NCI-H1930 (cell line): ENCODE measurements at regions not wholly inside any gene's neighbourhood (a gene's known extent, or its start where the extent isn't known, plus 50 kb on each side); places are given as distances from the start of the nearest gene placed in this dataset.
"Not testable (repeated sequence)": the region's sequence is repeated elsewhere in the genome, so short reads cannot be mapped to it uniquely, and the experiment has no call there.

Experiments
- DNase-seq, 2 experiments: peaks; one replicate each; lab custom pipeline; 2025; lab: John Stamatoyannopoulos, UW

DNA sequence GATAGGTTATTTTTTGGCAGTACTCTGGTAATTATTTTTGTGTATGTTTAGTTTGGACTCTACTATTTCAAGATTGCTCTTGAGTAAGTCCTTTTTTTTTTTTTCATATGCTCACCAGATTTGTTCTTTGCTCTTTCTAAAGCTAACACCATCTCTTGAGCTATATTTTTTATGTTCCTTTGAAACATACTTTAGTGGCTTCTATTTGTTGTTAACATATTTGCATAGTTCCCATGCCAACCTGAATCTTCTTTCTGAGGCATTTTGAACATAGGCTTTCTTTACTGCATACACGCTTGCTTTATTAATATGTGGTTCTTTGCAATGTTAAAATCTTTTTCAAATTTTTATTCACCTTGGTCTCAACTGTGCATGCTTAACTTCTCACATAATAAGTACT lies 1644.9 kb downstream of the SUCLG1 start:
- DNase-seq: no peak

DNA sequence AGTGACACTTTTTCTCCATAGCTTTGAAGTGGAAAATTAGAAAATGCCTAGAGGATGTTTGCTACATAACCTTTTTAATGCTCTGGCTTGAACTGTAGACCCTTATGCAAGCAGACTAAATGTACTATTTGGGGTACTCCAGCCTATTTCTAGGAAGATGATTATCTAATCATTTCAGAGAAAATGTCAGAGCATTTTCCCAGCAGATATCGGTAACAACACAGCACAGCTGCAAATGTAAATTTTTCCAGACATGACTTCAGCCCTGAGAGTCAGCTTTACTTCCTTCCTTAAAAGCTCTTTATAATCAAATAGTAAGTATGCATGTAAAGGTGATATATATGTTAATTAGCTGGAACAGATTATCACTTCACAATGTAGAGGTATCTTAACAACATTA lies 1647.1 kb downstream of the SUCLG1 start:
- no peak for DNase-seq

DNA sequence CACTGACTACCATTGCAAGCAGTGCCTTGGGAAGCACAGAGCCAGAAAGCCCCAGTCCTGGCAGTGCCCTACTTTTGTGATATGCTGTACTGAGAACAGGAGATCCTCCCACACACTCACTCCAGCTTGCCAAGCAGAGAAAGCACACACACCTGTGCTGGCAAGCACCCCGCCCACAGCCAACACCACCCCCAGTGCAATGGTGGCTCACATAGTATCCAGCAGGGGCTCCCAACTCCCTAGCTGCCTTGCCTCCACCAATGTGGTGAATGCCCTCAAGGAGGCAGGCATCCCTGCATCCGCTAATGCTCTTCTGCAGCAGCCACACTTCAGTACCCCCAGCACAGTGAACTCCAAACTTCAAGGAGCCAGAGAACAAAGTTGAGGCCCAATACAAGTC lies 1655.8 kb downstream of the SUCLG1 start:
- DNase-seq: no peak

DNA sequence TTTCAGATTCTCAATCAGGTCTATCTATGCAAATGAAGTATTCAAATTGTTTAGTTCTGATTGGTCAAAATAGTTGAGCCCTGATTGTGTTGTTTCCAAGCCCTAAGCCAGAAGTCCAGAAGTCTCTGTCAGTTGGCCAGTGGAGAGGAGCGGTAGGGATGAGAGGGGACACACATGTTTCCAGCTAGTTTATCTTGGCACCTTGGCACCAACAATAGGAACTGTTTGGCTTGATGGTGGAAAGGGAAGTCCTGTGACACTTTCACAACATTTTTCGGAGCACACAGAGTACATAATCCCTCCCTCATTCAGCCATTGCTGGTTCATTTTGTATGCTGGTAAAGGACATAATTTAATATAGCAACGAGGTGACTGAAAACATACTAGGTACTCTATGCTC lies 1661.6 kb downstream of the SUCLG1 start:
- DNase-seq: no peak

DNA sequence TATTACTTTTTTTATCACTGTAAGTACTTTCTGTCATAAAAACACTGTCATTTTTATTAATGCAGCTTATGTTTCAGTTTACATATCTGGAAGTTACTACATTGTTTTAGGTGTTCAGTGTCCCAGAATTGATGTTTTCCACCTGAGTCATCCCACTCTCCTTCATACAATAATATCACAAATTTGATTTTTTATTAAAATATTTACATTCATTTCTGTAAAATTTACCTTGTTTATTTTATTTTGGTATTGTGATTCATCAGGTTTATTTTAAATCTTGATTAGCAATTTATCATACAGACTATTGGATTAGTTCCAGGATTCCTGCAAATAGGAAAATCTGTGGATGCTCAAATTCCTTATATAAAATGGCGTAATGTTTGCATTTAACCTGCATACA lies 1662.9 kb downstream of the SUCLG1 start:
- no peak for DNase-seq

DNA sequence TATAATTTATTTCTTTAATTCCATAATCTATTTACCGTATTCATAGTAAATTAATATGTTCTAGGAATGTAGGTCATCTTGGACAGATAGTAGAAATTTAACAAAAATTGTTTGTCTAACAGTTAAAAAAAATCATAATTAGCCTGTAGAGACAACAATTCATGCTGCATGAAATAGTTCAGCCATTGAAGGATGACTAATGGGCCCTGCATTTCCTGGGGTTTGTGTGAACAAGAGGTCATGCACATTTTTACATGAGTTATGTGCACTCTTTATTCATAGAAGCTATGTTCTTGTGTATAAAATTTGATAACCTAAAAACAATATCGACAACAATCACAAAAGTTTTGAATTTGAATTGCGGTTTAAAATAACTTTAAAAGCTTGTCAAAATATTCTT lies 1663.6 kb downstream of the SUCLG1 start:
- DNase-seq: no peak

DNA sequence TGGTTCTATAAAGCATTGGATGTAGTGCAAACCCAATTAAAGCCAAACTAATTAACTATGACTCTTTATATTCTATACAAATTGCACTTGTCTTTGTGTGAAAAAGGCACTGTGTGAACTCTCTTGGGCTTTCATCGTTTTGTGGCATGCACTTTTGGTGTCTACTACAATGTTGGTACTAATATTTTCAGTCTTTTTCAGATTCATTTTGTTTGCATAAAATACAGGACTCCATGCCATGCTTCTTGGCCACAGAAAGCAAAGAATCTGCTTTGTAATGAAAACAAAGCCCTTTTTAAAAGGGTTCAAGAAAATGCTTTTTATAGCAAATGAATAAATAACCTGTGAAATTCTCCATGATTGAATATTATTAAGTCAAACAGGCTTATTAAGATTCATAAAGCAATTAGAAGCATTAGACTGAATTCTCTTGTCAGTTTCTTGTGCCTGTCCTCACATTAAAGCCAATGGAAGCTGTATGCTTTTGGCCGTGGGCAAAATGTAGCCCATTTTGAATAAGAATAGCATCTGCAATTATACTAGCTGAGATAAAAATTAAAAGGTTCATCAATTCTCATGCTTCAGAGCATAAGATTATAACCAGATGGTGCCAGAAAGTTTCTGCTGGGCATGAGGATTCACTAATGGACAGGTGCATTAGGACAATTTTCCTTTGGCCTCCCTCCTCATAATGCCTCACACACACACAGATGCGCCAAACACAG lies 1665.2 kb downstream of the SUCLG1 start:
- no peak for DNase-seq

DNA sequence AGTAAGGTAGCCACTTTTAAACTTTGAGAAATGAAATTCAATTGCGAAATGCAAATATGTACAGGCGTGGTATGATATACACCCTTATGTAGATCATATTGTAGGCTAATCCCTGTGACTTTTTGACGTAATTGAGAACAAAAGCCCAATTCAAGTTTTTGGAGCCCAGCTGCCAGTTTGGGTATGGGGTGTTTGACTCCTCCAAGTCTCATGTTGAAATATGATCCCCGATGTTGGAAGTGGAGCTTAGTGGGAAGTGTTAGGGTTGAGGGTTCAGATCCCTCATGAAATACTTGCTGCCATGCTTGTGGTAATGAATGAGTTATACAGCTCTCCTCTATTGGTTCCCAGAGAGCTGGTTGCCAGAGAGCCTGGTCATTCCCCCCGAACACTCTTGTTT lies 1666.8 kb downstream of the SUCLG1 start:
- DNase-seq: no peak

DNA sequence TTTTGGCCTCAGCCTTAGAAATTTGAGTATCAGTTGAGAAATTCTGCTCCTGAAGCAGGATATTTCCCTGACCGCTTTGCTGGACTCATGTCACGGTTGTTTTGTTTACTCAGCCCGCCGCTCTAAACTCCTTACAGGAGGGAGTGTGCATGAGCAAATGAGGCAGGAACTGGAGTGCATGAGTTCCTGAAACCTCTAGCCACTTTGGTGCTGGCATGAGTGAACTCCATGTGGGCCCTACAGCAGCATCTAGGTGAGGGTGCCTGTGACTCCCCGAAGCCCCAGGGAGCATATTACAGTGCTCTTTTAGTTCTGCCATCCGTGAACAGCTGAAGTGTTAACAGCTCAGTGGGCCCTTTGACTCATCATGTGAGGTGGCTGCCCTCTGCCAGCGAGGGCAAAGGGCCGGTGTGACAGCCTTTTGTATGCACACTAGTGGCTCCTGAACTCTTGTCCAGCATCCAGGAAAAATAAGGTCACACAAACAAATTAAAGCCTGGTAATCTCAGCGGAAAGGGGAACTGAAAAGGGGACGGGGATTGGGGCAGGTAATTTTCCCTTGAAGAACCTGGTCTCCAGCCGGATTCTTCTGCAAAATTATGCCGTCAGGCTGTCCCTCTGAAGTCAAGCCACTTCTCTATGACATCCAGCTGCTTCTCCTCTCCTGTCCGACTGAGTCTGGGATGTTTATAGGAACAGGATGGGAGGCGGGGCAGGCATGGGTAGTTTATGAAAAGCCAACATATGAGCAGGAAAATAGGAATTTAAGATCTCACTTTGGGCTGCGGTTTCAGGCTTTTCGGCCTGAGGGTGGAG lies 1668.7 kb downstream of the SUCLG1 start:
- DNase-seq: no peak

DNA sequence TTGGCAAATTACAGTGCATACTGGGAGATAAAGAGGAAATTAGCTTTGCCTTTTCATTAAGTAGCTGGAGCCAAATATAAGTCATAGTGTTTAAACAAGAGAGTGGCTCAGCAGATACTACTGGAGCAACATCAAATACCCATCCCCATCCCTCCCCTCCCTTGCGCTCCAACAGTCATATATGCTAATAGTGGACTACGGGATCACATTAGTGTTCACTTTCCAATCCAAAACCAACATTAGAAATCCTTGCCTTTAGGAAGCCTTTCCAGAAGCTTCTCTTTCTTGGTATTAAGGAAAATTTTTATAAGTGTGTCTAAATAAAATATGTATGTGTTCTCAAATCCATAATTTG lies 1669.3 kb downstream of the SUCLG1 start:
- no peak for DNase-seq

DNA sequence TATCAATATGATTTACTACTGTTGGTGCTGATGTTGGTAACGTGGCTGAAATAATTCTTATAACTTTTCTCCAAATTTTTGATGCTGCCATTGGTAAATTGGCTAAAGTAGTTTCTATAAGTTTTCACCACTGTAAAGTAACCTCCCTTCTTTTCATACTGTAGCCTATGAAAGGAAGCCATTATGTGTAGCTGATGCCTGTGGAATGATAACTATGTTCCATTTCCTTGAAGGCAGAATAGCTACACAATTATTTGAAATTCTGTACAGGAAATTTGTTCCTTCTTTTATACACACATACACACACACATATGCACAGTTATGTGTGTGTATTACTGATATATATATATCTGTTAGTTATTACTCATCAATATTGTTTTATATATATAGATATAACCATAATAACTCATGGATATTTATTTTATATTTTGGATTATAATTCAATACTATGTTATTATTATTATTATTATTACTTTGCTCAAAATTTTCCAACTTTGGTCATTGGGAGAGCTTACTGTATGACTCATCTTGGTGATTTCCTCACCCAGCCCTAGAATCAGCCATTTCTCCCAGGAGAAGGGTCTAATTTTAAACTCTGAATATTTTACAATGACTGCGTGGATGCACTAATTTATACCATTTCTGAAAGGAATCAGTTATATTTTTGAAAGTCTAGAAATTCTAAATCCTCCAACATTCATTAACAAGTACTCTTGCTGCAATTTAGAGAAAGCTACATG lies 1677.7 kb downstream of the SUCLG1 start:
- no peak for DNase-seq

DNA sequence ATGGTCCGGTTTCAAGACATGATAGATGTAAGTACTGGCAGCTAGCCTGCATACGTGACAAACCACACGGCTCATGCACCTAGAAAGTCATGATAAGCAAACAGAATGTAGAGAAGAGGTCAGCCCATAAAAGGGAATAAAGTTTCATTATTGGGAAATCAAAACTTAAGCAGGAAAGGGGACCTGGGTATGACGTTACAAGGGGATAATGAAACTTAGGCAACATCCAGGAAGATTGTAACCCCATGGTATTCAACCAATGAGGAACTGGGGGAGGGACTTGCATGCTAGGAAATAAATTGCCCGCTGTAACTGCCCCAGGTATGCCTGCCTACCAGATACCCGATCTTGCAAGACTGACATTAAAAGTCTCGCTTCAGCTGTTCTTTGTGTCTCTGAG lies 1679.0 kb downstream of the SUCLG1 start:
- DNase-seq: no peak

DNA sequence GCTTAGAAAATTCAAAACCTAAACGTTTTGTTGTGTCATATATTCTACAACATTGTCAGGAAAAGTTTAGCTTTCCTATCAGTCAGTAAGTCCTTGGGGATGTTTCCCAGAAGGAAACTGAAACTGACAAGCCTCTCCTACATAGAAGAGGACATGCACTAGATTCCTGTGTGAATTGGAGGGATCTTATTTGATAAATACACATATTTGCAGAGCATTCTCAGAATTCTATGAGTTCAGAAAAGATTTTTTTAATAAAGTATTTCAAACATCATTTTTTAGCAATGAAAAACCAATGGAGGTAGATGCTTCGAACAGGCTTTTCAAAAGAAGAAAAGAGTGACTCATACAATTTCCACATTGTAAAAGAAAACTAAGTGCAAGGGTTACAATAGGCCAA lies 1706.7 kb downstream of the SUCLG1 start:
- no peak for DNase-seq

DNA sequence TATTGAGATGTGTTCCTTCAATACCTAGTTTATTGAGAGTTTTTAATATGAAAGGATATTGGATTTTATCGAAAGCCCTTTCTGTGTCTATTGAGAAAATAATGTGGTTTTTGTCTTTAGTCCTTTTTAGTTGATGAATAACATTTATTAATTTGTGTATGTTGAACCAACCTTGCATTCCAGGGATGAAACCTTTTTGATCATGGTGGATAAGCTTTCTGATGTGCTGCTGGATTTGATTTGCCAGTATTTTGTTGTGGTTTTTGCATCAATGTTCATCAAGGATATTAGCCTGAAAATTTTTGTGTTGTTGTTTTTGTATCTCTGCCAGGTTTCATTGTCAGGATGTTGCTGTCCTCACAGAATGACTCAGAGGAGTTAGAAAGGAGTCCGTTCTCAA lies 1710.4 kb downstream of the SUCLG1 start:
- DNase-seq: no peak

DNA sequence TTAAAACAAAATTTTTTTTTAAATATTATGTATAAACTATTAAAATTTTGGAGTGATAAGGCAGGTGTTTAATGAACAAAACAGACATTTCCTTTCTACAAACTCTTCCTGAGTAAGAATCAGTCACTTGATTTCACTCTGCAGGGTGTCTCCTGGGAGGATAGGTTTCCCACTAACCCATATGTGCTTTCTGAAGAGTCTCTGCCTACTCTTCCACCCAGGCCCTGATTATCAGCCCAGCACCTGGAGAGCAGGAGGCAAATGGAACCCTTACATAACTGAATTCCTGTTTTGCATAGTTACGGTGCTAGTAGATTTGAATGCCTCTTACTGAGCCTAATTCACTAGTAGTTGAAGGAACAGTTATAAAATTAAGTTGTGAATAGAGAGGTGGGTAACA lies 1718.6 kb downstream of the SUCLG1 start:
- no peak for DNase-seq

DNA sequence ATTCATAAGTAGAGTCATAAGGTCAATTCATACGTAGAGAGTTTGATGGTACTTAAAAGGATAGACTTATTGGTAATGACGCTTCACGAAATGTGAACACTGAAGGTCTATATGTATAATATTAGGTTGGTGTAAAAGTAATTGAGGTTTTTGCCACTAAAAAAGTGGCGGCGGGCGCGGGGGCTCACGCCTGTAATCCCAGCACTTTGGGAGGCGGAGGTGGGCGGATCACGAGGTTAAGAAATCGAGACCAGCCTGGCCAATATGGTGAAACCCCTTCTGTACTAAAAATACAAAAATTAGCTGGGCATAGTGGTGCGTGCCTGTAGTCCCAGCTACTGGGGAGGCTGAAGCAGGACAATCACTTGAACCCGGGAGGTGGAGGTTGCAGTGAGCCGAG lies 1721.1 kb downstream of the SUCLG1 start:
- DNase-seq: not testable (repeated sequence)

DNA sequence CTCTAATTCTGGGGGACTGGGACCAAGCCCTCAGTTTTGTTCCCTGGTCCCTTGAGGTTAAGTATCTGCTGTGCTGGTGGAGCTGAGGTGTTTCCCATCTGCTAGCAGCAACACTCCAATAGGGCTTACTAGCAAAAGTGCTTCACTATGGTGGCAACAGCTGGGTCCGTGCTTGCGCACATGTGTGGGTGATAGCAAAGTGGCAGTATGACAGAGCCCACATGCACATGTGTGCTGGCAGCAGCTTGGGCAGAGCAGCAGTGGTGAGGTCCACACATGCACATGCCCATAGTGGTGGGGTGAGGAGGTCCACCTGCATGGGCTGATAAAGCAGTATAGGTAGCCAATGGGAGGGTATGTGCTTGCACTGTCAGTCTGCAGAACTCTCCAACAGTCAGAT lies 1723.7 kb downstream of the SUCLG1 start:
- DNase-seq: no peak

DNA sequence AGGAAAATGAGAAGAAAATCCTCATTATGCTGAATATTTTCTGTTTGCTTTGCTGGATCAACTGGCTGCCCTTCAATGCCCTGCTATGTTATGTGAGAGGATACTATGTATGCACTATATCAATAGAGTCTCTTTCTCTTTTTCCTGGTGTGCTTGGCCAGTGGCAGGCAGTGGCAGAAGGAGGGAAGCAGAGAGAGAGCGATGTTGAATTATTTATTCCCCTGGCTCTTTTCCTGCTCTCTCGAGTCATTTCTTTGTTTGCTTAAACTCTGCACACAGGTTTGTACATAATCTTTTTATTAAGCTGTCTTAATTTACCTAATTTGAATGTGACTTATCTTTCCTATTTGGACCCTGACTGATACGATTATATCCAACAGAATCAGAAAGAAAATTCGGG lies 1727.3 kb downstream of the SUCLG1 start:
- DNase-seq: no peak

DNA sequence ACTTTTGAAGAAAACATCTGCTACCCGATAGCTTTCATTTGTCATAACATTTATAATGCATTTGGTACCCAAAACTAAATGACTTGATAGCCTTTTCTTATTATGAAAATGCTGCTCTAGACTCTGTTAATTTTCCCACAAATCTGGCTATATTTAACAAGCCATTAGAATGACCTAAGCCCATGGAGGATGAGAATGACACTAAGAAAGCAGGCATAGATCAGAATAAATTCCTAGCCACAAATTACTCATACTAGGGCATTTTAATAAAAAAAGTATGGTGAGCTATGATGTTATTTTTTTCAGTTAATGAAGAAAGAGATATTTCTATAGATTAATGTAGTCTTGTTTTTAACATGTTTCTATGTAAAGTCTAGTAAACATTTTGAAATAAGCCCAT lies 1728.3 kb downstream of the SUCLG1 start:
- DNase-seq: no peak

DNA sequence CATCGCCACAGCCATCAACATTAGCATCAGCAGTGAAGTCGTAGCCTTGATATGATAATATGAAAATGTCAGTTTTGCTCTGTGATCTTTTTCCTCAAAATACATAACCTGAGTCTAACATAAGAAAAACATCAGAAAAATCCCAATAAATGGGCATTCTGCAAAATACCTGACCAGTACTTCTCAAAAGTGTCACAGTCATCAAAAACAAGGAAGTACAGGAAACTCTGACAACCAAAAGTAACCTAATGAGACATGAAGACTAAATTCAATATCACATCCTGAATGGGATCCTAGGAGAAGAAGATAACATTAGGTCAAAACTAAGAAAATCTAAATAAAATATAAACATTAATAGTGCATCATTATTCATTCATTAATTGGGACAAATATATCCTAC lies 1731.0 kb downstream of the SUCLG1 start:
- no peak for DNase-seq

DNA sequence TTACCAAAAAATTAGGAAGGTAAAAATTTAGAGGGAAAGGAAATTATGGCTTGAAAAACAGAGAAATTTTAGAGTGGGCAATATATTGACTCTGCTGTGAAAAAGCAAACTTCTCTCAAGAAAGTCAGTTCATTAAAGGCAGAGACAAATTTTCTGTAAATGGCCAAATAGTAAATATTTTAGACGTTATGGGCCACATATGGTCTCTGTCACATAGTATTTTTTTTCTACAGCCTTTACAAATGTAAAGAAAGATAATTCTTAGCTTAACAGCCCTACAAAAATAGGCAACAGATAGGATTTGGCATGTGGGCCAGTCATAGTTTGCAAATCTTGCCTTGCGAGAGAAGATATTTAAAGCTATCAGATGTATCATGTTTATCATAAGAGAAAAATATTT lies 1750.4 kb downstream of the SUCLG1 start:
- no peak for DNase-seq

DNA sequence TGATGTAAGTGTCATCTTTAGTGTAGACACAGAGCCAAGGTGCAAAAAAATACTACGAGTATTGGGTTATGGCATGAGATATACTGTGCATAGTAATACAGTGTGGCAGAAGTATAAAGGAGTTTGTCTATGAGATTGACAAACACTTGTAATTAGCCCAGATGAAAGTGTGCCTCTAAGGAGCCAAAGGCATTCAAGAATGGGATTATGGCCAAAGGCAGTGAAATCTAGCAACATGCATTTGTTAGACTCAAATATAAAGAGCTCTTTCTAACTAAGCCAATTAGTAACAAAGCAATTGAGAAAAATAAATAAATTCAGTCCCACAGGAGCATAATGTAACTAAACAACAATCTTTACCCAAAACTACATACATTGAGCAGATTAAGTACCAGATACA lies 1761.8 kb downstream of the SUCLG1 start:
- DNase-seq: no peak

DNA sequence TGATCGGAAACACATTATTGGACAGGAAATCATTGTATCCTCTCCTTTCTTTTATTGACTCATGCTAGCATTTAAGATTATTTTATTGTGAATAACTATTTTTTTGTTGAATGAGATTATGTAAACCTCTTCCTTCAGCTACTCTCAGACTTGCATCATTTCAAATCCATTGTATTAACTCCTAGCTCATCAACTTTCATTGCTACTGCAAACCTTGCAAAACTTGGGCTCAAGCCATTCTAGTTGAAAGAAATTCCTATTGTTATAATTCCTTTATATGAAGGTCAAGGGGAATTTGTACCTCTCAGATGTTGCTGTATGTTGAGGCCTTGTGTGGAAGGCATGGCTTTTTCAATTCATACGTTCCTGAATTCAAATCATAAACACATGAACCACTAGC lies 1764.6 kb downstream of the SUCLG1 start:
- no peak for DNase-seq
